Left lobe of liver (tissue), 2 donors: ENCODE measurements at regions not wholly inside any gene's neighbourhood (a gene's known extent, or its start where the extent isn't known, plus 50 kb on each side); places are given as distances from the start of the nearest gene placed in this dataset.
A peak's percentile ranks its signal among the peaks of the same experiment; 100 is the strongest.
"Not testable (repeated sequence)": the region's sequence is repeated elsewhere in the genome, so short reads cannot be mapped to it uniquely, and the experiment has no call there.

Experiments
- ATAC-seq: fragments of 200-7000 bp; cut with Tn5 transposase; one replicate; pipeline ENCODE4 v1.9.1; 2020; ENCODE audit warnings: mild to moderate bottlenecking, moderate library complexity
- DNase-seq: peaks from one replicate; pipeline ENCODE4 v3.0.0-alpha.2; 2020; ENCODE audit warnings: low spot score
- donor health status: DM: no; HTN: no; CAD: no; lungs with moderate emphysema.
- donor health status: DM: no; HTN: yes; CAD: no.

- ATAC-seq (no peak), DNase-seq (no peak)
Measured at GRCh38 chr3:132084982-132085381, 50.2 kb upstream of the CPNE4 start.

GRCh38 chr3:132087356-132087755 lies 52.5 kb upstream of the CPNE4 start:
- no peak for ATAC-seq

GRCh38 chr3:132088291-132088690 lies 53.5 kb upstream of the CPNE4 start:
- DNase-seq (no peak), ATAC-seq (no peak)

More at GRCh38 chr3:132087356-132087755, 52.5 kb upstream of the CPNE4 start:
- DNase-seq, result no peak

- DNase-seq (no peak), ATAC-seq (no peak)
Measured at GRCh38 chr3:132090921-132091320, 56.1 kb upstream of the CPNE4 start.

- DNase-seq, result no peak
- no peak for ATAC-seq
Measured at GRCh38 chr3:132116601-132117000, 81.8 kb upstream of the CPNE4 start.

GRCh38 chr3:132117642-132118041 lies 82.8 kb upstream of the CPNE4 start:
- DNase-seq, result no peak
- no peak for ATAC-seq

GRCh38 chr3:132119531-132119930 lies 84.7 kb upstream of the CPNE4 start:
- ATAC-seq (no peak), DNase-seq (no peak)

- DNase-seq (no peak), ATAC-seq (no peak)
Measured at GRCh38 chr3:132124096-132124495, 89.3 kb upstream of the CPNE4 start.

GRCh38 chr3:132124651-132125284 lies 90.0 kb upstream of the CPNE4 start:
- DNase-seq (no peak), ATAC-seq (no peak)

- DNase-seq, result no peak
- ATAC-seq, result no peak
Measured at GRCh38 chr3:132134611-132135010, 99.8 kb upstream of the CPNE4 start.

- no peak for DNase-seq
- ATAC-seq, result no peak
Measured at GRCh38 chr3:132135628-132136333, 101.0 kb upstream of the CPNE4 start.

- ATAC-seq (no peak), DNase-seq (no peak)
Measured at GRCh38 chr3:132136334-132136716, 101.5 kb upstream of the CPNE4 start.

GRCh38 chr3:132136902-132137301 lies 102.1 kb upstream of the CPNE4 start:
- not testable (repeated sequence) for DNase-seq

GRCh38 chr3:132145833-132146232 lies 111.0 kb upstream of the CPNE4 start:
- ATAC-seq, result no peak
- no peak for DNase-seq

More at GRCh38 chr3:132136902-132137301, 102.1 kb upstream of the CPNE4 start:
- not testable (repeated sequence) for ATAC-seq

GRCh38 chr3:132154619-132155018 lies 119.8 kb upstream of the CPNE4 start:
- DNase-seq (no peak), ATAC-seq (no peak)

GRCh38 chr3:132159145-132159544 lies 124.3 kb upstream of the CPNE4 start:
- ATAC-seq, result no peak
- no peak for DNase-seq

GRCh38 chr3:132160198-132160597 lies 125.4 kb upstream of the CPNE4 start:
- DNase-seq, result no peak
- ATAC-seq, result no peak

GRCh38 chr3:132161608-132162007 lies 126.8 kb upstream of the CPNE4 start:
- DNase-seq, result no peak
- no peak for ATAC-seq

GRCh38 chr3:132164469-132165092 lies 129.8 kb upstream of the CPNE4 start:
- DNase-seq, result peak; percentile 49
- ATAC-seq, result peak; percentile 76

GRCh38 chr3:132167870-132168269 lies 133.1 kb upstream of the CPNE4 start:
- peak; percentile 80 for ATAC-seq

GRCh38 chr3:132174500-132174899 lies 139.7 kb upstream of the CPNE4 start:
- ATAC-seq, result no peak

More at GRCh38 chr3:132167870-132168269, 133.1 kb upstream of the CPNE4 start:
- DNase-seq, result no peak

GRCh38 chr3:132180337-132180791 lies 136.8 kb upstream of the ACP3 start:
- ATAC-seq (peak; percentile 85), DNase-seq (no peak)

More at GRCh38 chr3:132174500-132174899, 139.7 kb upstream of the CPNE4 start:
- no peak for DNase-seq
